Ascending aorta (tissue), 2 donors: ENCODE measurements at regions not wholly inside any gene's neighbourhood (a gene's known extent, or its start where the extent isn't known, plus 50 kb on each side); places are given as distances from the start of the nearest gene placed in this dataset.

Experiments
- DNase-seq, 2 donors: peaks; one replicate each; pipeline ENCODE4 v3.0.0-alpha.2; 2019; ENCODE audit warnings: low spot score in 2 of 2
- H3K27ac ChIP-seq, 2 donors: fragments of 200-600 bp; sonication (generic); one replicate each; pipeline ENCODE4 v1.5.1; 2016 to 2017; ENCODE audit warnings: mild to moderate bottlenecking in 1 of 2
- H3K27me3 ChIP-seq: fragments of 200-600 bp; sonication (generic); one replicate; pipeline ENCODE4 v1.5.1; 2017
- H3K36me3 ChIP-seq, 2 donors: fragments of 200-600 bp; sonication (generic); one replicate each; pipeline ENCODE4 v1.5.1; 2016
- H3K4me1 ChIP-seq, 2 donors: fragments of 200-600 bp; sonication (generic); one replicate each; pipeline ENCODE4 v1.5.1; 2016 to 2017; ENCODE audit warnings: mild to moderate bottlenecking in 1 of 2
- H3K4me3 ChIP-seq, 2 donors: fragments of 200-600 bp; sonication (generic); one replicate each; pipeline ENCODE4 v1.5.1; 2016 to 2017; ENCODE audit warnings: mild to moderate bottlenecking in 1 of 2
- H3K9me3 ChIP-seq, 2 donors: fragments of 200-600 bp; sonication (generic); one replicate each; pipeline ENCODE4 v1.5.1; 2016
- intact Hi-C: fragments of 100-400 bp; cut with DNase I; formaldehyde crosslinking; loops from one replicate; pipeline ENCODE4 v1.15.1; 2023
- TF ChIP-seq, protein P1 (sequence below), 3 experiments: fragments of 200-600 bp in 2 of 3; fragments of 450-650 bp in 1 of 3; sonication (generic) in 2 of 3; IDR thresholded peaks; one replicate each; pipeline ENCODE4 v1.5.1; 2016 to 2019; ENCODE audit warnings: antibody characterized with exemption in 3 of 3, mild to moderate bottlenecking in 1 of 3, moderate library complexity in 1 of 3

GRCh38 chr6:159595173-159595572, 97.9 kb downstream of the SOD2 start:
- Histone ChIP-seq H3K27ac (peak overlapping the region; percentile 89 to 90), H3K4me1 (peaks cover 3 to 13% of the 10 kb centered on the region in 2 donors), H3K27me3 (no peaks in the 10 kb centered on the region), H3K9me3 (no peaks in the 10 kb centered on the region), H3K36me3 (no peaks in the 10 kb centered on the region), H3K4me3 (peak overlapping the region in 1 of 2 donors; percentile 24)
- peak; percentile 22 to 87 for DNase-seq
- TF ChIP-seq, protein P1, sequence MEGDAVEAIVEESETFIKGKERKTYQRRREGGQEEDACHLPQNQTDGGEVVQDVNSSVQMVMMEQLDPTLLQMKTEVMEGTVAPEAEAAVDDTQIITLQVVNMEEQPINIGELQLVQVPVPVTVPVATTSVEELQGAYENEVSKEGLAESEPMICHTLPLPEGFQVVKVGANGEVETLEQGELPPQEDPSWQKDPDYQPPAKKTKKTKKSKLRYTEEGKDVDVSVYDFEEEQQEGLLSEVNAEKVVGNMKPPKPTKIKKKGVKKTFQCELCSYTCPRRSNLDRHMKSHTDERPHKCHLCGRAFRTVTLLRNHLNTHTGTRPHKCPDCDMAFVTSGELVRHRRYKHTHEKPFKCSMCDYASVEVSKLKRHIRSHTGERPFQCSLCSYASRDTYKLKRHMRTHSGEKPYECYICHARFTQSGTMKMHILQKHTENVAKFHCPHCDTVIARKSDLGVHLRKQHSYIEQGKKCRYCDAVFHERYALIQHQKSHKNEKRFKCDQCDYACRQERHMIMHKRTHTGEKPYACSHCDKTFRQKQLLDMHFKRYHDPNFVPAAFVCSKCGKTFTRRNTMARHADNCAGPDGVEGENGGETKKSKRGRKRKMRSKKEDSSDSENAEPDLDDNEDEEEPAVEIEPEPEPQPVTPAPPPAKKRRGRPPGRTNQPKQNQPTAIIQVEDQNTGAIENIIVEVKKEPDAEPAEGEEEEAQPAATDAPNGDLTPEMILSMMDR (IDR thresholded peaks at IDR 0.05) = no peak
- intact Hi-C loops = loop anchor here (5.0 kb wide), 4 partner anchors 52 to 423 kb away; no protein-coding TSS in a partner anchor

- TF ChIP-seq, protein P1 (IDR thresholded peaks at IDR 0.05) = no peak
- Histone ChIP-seq H3K36me3 (no peaks in the 10 kb centered on the region), H3K27ac (peak overlapping the region; percentile 89 to 90), H3K4me1 (peaks cover 3 to 13% of the 10 kb centered on the region in 2 donors), H3K9me3 (no peaks in the 10 kb centered on the region), H3K4me3 (peak overlapping the region in 1 of 2 donors; percentile 24), H3K27me3 (no peaks in the 10 kb centered on the region)
- DNase-seq = no peak
- intact Hi-C loops = loop anchor here (5.0 kb wide), 4 partner anchors 53 to 422 kb away; no protein-coding TSS in a partner anchor
These were observed 98.3 kb downstream of the SOD2 start for GRCh38 chr6:159594750-159595117.

DNA sequence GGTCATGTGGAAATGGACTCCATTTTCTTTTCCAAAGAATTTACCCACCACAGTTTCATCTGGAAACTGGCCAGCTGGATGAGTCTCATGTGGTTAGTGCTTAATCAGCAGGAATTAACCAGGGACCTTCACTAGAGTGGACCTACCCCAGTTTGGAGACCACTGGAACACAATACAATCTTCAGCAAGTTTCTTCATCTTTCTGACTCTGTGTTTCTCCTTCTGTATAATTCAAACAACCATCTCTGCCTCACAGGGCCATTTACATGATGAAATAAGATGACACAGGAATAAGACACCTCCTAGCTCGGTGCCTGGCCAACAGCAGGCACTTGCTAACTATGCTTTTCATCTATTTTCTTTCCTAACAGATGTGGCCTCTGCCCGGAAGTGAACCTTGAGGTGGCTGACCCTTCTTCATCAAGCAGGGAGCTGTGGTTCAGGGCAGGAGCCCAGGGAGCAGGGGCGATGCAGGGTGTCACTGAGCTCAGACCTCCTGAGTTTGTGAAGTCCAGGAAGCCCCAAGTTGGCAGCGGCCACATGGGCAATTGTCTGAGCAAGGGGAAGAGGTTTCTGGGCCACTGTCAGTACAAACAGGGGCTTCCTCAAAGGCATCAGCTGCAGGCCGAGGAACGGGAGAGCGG, 98.8 kb downstream of the SOD2 start:
- DNase-seq = no peak
- Histone ChIP-seq H3K4me1 (peaks cover 3 to 13% of the 10 kb centered on the region in 2 donors), H3K9me3 (no peaks in the 10 kb centered on the region), H3K27me3 (no peaks in the 10 kb centered on the region), H3K27ac (peak overlapping the region; percentile 89 to 90), H3K36me3 (no peaks in the 10 kb centered on the region), H3K4me3 (no peak overlapping the region)
- TF ChIP-seq, protein P1 (IDR thresholded peaks at IDR 0.05) = no peak
- intact Hi-C loops = no loop called here

- H3K9me3 ChIP-seq = no peaks in the 10 kb centered on the region
- H3K36me3 ChIP-seq = no peaks in the 10 kb centered on the region
- no peak overlapping the region for H3K27ac ChIP-seq
- H3K4me3 ChIP-seq = no peak overlapping the region
- peaks cover 3 to 13% of the 10 kb centered on the region in 2 donors for H3K4me1 ChIP-seq
- DNase-seq = no peak
- intact Hi-C loops = no loop called here
- no peaks in the 10 kb centered on the region for H3K27me3 ChIP-seq
- TF ChIP-seq, protein P1 (IDR thresholded peaks at IDR 0.05) = no peak
These were observed 102.2 kb downstream of the SOD2 start for GRCh38 chr6:159590835-159591234.

DNA sequence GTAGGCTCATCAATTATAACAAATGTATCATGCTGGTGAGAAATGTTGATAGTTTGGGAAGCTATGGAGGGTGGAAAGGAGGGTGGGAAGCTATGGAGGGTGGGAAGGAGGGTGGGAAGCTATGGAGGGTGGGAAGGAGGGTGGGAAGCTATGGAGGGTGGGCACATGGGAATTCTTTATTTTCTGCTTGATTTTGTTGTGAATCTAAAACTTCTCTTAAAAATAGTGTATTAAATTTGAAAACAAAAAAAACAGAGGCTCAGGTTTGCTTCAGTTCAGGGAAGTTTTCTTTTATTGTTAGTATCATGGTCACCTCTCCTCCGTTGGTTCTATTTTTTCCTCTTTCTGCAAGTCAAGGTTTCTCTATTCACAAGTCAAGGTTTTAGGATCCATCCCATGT, 106.4 kb downstream of the SOD2 start:
- no peak overlapping the region for H3K4me3 ChIP-seq
- TF ChIP-seq, protein P1 (IDR thresholded peaks at IDR 0.05) = no peak
- intact Hi-C loops = no loop called here

More for the DNA sequence above, 106.4 kb downstream of the SOD2 start:
- Histone ChIP-seq H3K9me3 (no peaks in the 10 kb centered on the region), H3K27ac (no peak overlapping the region), H3K36me3 (no peaks in the 10 kb centered on the region), H3K27me3 (no peaks in the 10 kb centered on the region), H3K4me1 (no peaks in the 10 kb centered on the region)
- DNase-seq = no peak
